GM18861 (cell line): ENCODE measurements at regions not wholly inside any gene's neighbourhood (a gene's known extent, or its start where the extent isn't known, plus 50 kb on each side); places are given as distances from the start of the nearest gene placed in this dataset.
"Not testable (repeated sequence)": the region's sequence is repeated elsewhere in the genome, so short reads cannot be mapped to it uniquely, and the experiment has no call there.

Experiments
- ATAC-seq: cut with Tn5 transposase; IDR thresholded peaks from one replicate; pipeline ENCODE4 v1.9.1; 2021; ENCODE audit not compliant: unreplicated experiment

- no peak for ATAC-seq
Measured at GRCh38 chr18:43936176-43936575, 658.9 kb upstream of the SYT4 start.

GRCh38 chr18:43949291-43949690 lies 672.0 kb upstream of the SYT4 start:
- ATAC-seq = no peak

GRCh38 chr18:43950062-43950461 lies 672.8 kb upstream of the SYT4 start:
- ATAC-seq = no peak

DNA sequence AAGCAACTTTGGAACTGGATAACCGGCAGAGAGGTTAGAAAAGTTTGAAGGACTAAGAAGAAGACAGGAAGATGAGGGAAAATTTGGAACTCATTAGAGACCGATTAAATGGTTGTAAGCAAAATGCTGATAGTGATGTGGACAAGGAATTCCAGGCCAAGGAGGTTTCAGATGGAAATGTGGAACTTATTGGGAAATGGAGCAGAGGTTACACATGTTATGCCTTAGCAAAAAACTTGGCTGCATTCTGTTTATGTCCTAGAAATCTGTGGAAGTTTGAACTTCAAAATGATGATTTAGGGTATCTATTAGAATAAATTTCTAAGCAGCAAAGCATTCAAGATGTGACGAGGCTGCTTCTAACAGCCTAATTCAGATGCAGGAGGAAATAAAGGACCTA lies 675.1 kb upstream of the SYT4 start:
- no peak for ATAC-seq

DNA sequence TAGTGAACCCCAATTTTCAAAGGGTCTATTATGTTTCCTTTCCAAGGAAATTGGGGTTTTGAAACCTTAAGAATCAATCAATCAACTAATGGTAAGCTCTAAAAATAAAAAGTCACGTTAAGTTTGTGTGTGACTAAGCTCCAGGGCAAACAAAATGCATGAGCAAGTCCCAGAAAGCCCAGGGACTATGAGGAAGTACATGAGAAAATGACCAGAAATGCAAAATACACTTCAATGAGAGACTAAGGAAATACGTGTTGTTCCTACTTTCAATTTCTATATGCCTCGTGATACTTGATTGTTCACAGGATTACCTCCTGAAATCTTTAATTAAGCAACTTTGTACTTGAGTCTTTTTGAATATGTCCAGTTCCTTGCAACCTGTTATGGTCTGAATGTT lies 684.4 kb upstream of the SYT4 start:
- no peak for ATAC-seq

GRCh38 chr18:43964666-43965065 lies 687.4 kb upstream of the SYT4 start:
- no peak for ATAC-seq

DNA sequence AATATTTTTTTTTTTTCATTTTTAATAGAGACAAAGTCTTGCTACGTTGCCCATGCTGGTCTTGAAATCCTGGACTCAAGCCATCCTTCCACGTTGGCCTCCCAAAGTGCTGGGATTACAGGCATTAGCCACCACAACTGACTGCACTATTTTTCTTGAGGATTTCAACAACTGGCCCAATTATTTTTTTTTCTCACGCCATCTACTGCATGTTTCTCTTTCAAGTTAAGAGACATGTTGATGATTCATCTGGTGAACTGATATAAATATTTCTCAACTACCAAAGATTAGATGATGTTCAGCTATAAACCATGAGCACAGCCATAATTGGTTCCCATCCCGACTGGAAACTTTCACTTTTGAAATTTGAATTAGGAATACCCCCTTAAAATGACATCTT lies 688.4 kb upstream of the SYT4 start:
- ATAC-seq = no peak

DNA sequence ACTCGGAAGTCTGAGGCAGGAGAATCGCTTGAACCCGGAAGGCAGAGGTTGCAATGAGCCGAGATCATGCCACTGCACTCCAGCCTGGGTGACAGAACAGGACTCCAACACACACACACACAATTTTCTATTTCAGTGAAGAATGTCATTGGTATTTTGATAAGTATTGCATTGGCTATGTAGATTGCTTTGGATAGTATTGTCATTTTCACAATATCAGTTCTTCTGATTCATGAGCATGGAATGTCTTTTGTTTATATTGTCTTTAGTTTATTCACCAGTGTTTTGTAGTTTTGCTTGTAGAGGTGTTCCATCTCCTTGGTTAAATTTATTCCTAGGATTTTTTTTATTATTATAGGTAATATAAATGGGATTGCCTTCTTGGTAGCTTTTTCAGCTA lies 693.4 kb upstream of the SYT4 start:
- ATAC-seq = no peak

DNA sequence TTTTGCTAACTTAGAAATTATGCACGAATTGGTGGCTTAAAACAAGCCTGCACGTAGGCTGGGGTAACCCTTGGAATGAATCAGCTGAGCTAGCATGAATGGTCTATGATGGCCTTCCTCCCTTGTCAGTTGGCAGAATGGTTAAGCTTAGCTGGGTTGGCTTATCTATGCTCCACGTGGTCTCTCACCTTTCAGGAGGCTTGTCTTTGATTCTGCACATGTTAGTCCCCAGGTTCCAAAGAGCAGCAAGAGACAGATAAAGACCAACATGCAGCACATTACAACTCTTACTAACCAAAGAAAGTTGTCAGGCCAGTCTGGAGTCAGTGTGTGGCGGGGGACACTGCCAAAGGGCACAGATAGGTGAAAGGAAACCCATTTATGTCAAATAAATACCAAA lies 700.9 kb upstream of the SYT4 start:
- no peak for ATAC-seq

- ATAC-seq = no peak
Measured at GRCh38 chr18:43982582-43982981, 698.1 kb upstream of the SETBP1 start.

GRCh38 chr18:43987061-43987460 lies 693.6 kb upstream of the SETBP1 start:
- not testable (repeated sequence) for ATAC-seq

- no peak for ATAC-seq
Measured at GRCh38 chr18:43992741-43993140, 687.9 kb upstream of the SETBP1 start.

GRCh38 chr18:43994381-43994780 lies 686.3 kb upstream of the SETBP1 start:
- ATAC-seq = no peak

DNA sequence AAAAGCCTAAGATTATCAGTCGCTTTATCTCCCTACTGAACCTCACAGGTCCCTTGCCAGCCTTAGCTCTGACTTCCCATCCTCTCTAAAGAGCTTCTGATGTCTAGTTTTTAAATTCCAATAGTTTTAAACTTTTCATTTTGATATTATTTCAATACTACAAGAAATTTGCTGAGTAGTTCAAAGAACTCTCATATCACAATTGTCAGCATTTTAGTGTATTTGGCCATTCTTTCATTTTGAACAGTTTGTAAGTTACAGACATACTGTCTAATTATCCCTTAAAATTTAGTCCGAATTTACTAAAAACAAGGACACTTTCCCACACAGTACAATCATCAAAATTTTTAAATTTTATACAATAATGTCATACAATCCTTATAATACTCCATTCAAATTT lies 666.8 kb upstream of the SETBP1 start:
- no peak for ATAC-seq

GRCh38 chr18:44025421-44025820 lies 655.3 kb upstream of the SETBP1 start:
- ATAC-seq = no peak

DNA sequence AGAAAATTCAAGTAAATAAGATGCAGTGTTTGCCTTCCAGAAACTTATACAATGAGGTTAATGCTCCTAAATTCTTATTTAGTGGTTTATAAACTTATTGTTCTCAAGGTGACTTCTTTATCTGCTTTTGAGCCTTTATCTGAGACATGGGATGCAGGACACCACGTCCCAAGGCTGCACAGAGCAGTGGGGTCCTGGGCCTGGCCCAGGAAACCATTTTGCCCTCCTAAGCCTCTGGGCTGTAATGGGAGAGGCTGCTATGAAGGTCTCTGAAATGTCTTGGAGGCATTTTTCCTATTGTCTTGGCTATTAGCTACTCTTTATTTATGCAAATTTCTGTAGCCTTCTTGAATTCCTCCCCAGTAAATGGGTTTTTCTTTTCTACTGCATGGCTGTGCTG lies 652.6 kb upstream of the SETBP1 start:
- no peak for ATAC-seq

DNA sequence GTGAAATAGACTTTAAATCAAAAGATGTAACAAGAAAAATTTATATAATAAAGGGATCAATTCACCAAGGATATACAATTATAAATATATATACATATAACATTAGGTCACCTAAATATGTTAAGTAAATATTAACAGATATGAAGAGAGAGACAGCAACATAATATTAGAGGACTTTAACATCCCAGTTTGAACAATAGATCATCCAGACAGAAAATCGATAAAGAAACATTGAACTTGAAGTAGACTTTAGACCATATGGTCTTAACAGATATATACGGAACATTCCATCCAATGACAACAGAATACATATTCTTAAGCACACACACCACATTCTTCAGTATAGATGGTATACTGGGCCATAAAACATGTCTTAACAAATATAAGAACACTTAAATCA lies 649.6 kb upstream of the SETBP1 start:
- ATAC-seq = no peak

DNA sequence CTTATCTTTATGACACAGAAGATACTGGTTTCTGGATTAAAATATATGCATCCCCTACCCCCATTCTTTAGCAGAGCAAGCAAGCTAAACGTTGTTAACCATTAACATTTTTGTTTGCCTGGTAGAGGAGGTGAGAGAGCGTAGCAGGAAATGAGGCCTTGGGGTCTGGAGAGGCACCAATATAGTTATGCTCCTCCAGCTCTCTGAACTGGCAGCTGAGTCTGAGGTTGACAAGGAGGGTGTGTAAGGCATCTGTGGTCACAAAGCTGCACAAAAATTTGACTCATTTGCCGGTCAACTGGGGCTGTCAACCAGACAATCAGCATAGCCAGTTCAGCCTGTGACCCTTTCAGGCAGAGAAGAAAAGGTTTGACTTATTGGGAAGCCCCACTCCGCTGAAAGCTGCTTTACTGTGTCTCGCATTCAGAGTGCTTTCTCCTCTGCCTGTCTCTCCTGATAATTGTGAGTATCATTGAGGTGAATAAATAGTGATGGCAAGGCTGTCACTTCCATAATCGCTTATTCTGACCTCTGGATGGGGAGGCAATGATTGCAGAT lies 647.5 kb upstream of the SETBP1 start:
- peak; percentile 76 for ATAC-seq

GRCh38 chr18:44035554-44035953 lies 645.1 kb upstream of the SETBP1 start:
- no peak for ATAC-seq

DNA sequence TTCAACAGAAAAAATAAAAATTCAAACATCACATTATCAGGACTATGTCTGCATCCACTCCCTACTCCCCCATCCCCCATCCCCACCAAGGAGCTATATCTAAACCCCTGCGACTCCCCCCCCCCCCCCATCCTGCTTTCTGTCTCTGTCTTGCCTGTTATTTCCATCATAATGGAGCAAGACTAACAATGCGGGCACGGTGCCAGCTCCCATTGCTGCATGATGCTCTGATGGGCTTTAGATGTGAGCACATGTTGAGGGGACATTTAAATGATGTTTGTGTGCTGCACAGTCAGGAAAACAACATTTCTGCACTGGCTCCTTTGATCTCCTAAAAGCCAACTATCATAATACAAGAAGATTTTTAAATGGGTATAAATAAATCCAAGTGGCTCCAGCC lies 644.2 kb upstream of the SETBP1 start:
- no peak for ATAC-seq

DNA sequence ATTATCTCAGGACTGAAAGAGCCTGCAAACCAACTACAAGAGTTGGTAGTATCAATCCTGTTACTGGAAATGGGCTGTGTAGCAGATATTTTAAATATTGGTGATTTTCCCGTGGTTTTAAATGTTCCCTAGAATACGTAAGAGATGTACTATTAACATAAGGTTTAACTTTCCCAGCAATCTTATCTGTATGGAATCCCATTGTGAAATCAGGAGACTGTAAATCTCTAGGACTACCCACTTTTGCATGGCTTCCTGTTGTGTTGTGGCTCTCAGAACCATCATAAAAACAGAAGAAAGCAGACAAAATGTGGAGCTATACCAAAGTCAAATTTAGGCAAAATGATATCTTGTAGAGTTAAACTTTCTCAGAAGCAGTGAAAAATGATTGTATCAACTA lies 641.5 kb upstream of the SETBP1 start:
- no peak for ATAC-seq

DNA sequence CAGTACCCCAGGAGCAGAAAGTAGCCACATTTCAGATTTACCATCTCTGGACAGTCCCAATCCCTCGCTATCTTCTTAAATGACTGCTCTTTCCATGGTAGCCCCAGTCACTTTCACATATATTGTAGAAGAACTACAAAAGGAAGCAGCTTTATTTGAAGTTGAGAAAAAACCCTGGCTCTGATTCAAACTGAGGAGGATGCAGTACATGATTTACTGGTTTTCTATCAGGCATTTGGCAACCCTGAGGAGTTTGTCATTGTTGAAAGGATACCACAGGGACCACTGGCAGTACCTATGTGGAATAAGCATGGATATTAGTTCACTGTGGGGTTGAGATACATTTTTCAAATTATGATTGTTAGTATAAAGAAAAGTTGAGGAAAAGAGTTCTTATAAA lies 640.9 kb upstream of the SETBP1 start:
- ATAC-seq = no peak

- ATAC-seq = no peak
Measured at GRCh38 chr18:44041553-44041952, 639.1 kb upstream of the SETBP1 start.

GRCh38 chr18:44041961-44042360 lies 638.7 kb upstream of the SETBP1 start:
- ATAC-seq = no peak
